GM23338 (cell line): ENCODE measurements at regions not wholly inside any gene's neighbourhood (a gene's known extent, or its start where the extent isn't known, plus 50 kb on each side); places are given as distances from the start of the nearest gene placed in this dataset.

Experiments used
- ATAC-seq: fragments of 200-7000 bp; cut with Tn5 transposase; 3 replicates; pipeline ENCODE4 v1.9.1; 2020
- DNase-seq: peaks from one replicate; pipeline ENCODE4 v3.0.0-alpha.2; 2015; ENCODE audit warnings: low spot score
- H2AFZ ChIP-seq: fragments of 200-600 bp; sonication (generic); 2 replicates; pipeline ENCODE4 v1.8.0; 2016; ENCODE audit warnings: antibody characterized with exemption, mild to moderate bottlenecking, moderate library complexity
- H3F3A ChIP-seq: fragments of 200-600 bp; sonication (generic); replicated peaks from 2 replicates; pipeline ENCODE4 v1.8.0; 2017; ENCODE audit warnings: antibody characterized with exemption, mixed run types, low read depth
- H3K27ac ChIP-seq: fragments of 200-600 bp; sonication (generic); 2 replicates; pipeline ENCODE4 v1.6.1; 2016; ENCODE audit warnings: low read depth
- H3K27me3 ChIP-seq: fragments of 200-600 bp; sonication (generic); 2 replicates; pipeline ENCODE4 v1.8.0; 2016; ENCODE audit warnings: mild to moderate bottlenecking, mixed run types, moderate library complexity; ENCODE audit not compliant: insufficient read depth
- H3K36me3 ChIP-seq: fragments of 200-600 bp; sonication (generic); 2 replicates; pipeline ENCODE4 v1.8.0; 2016; ENCODE audit warnings: mild to moderate bottlenecking; ENCODE audit not compliant: insufficient read depth
- H3K4me1 ChIP-seq: fragments of 200-600 bp; sonication (generic); 2 replicates; pipeline ENCODE4 v1.8.0; 2016; ENCODE audit warnings: mild to moderate bottlenecking, moderate library complexity; ENCODE audit not compliant: insufficient read depth
- H3K4me2 ChIP-seq: fragments of 200-600 bp; sonication (generic); 2 replicates; pipeline ENCODE4 v1.7.1; 2017; ENCODE audit warnings: mixed run types
- H3K4me3 ChIP-seq: fragments of 200-600 bp; sonication (generic); 2 replicates; pipeline ENCODE4 v1.6.1; 2016; ENCODE audit warnings: mixed run types
- H3K79me2 ChIP-seq: fragments of 200-600 bp; sonication (generic); replicated peaks from 2 replicates; pipeline ENCODE4 v1.8.0; 2017; ENCODE audit warnings: mild to moderate bottlenecking; ENCODE audit not compliant: insufficient read depth
- H3K9me2 ChIP-seq: fragments of 200-600 bp; sonication (generic); 2 replicates; pipeline ENCODE4 v1.8.0; 2017; ENCODE audit not compliant: insufficient read depth
- H4K20me1 ChIP-seq: fragments of 200-600 bp; sonication (generic); replicated peaks from 2 replicates; pipeline ENCODE4 v1.8.0; 2017; ENCODE audit warnings: mild to moderate bottlenecking; ENCODE audit not compliant: insufficient read depth
- H3K27ac Mint-ChIP-seq: 2 replicates; pipeline ENCODE4 v1.8.0; 2020; ENCODE audit warnings: inconsistent platforms, mild to moderate bottlenecking, moderate library complexity, mixed read lengths
- H3K27me3 Mint-ChIP-seq: 3 replicates; pipeline ENCODE4 v1.8.0; 2022; ENCODE audit warnings: low read depth, mild to moderate bottlenecking, moderate library complexity, mixed read lengths, inconsistent platforms; ENCODE audit not compliant: insufficient read depth, poor library complexity
- H3K36me3 Mint-ChIP-seq: 3 replicates; pipeline ENCODE4 v1.8.0; 2021; ENCODE audit warnings: low read depth, mild to moderate bottlenecking, inconsistent platforms, moderate library complexity, mixed read lengths
- H3K4me1 Mint-ChIP-seq: 3 replicates; pipeline ENCODE4 v1.8.0; 2020; ENCODE audit warnings: mild to moderate bottlenecking, inconsistent platforms, mixed read lengths
- H3K4me3 Mint-ChIP-seq: 3 replicates; pipeline ENCODE4 v1.8.0; 2021; ENCODE audit warnings: moderate library complexity, mild to moderate bottlenecking, inconsistent platforms, mixed read lengths
- H3K9me3 Mint-ChIP-seq: 3 replicates; pipeline ENCODE4 v1.8.0; 2020; ENCODE audit warnings: moderate library complexity, mild to moderate bottlenecking, inconsistent platforms, mixed read lengths
- CREB1 ChIP-seq: fragments of 250-450 bp; sonication (Bioruptor Pico); IDR thresholded peaks from 2 replicates; pipeline ENCODE4 v1.5.0; 2020; ENCODE audit warnings: low read depth, mild to moderate bottlenecking, moderate library complexity
- EZH2 ChIP-seq: fragments of 200-600 bp; sonication (generic); IDR thresholded peaks from one replicate; pipeline ENCODE4 v1.8.0; 2017; ENCODE audit warnings: antibody characterized with exemption, mild to moderate bottlenecking, low read depth; ENCODE audit not compliant: unreplicated experiment
- EZH2phosphoT487 ChIP-seq: fragments of 200-600 bp; sonication (generic); IDR thresholded peaks from one replicate; pipeline ENCODE4 v1.8.1; 2018; ENCODE audit warnings: antibody characterized with exemption; ENCODE audit not compliant: unreplicated experiment
- NANOG ChIP-seq: IDR thresholded peaks from 2 replicates; pipeline ENCODE4 v1.6.1; 2016; ENCODE audit warnings: antibody characterized with exemption, borderline replicate concordance
- ZNF114 ChIP-seq: fragments of 250-450 bp; sonication (Bioruptor Pico); IDR thresholded peaks from 2 replicates; pipeline ENCODE4 v1.5.0; 2020; ENCODE audit warnings: mild to moderate bottlenecking, moderate library complexity
- ZNF331 ChIP-seq: fragments of 250-450 bp; sonication (Bioruptor Pico); IDR thresholded peaks from 2 replicates; pipeline ENCODE4 v1.5.0; 2020; ENCODE audit warnings: low read depth, mild to moderate bottlenecking, moderate library complexity
- TF ChIP-seq, protein P1 (sequence below): IDR thresholded peaks from one replicate; pipeline ENCODE4 v1.6.1; 2018; ENCODE audit warnings: antibody characterized with exemption; ENCODE audit not compliant: unreplicated experiment
- TF ChIP-seq, protein P2 (sequence below), 2 experiments: fragments of 200-600 bp in 1 of 2; sonication (generic) in 1 of 2; conservative IDR thresholded peaks; 2 replicates each; pipeline versions ENCODE4 v1.5.1 to v1.6.1; 2016 to 2017; ENCODE audit warnings: antibody characterized with exemption in 2 of 2, low read depth in 2 of 2, mild to moderate bottlenecking in 2 of 2, moderate library complexity in 1 of 2

DNA sequence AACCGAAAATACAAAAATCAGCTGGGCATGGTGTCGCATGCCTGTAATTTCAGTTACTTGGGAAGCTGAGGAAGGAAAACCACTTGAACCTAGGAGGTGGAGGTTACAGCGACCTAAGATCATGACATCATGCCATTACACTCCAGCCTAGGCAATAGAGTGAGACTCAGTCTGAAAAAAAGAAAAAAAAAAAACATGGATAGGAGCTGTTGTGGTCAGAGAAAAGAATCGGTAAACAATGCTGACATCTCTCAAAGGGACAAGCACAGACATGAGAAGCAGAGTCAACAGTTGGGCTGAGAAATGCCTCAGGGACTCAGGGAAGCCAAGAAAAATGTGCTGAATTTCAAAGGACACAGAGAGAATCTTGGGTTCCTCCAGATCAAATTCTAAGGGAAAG lies 236.9 kb upstream of the USP9Y start:
- Mint-ChIP-seq H3K4me3 (no peak overlapping the region), H3K27ac (no peak overlapping the region), H3K36me3 (no peaks in the 10 kb centered on the region; the same call in 2 of the 3 replicates), H3K9me3 (peaks cover 40% of the 10 kb centered on the region), H3K4me1 (no peaks in the 10 kb centered on the region), H3K27me3 (peaks cover 2% of the 10 kb centered on the region)
- H3K27ac ChIP-seq, result no peak overlapping the region
- H3K4me3 ChIP-seq, result no peak overlapping the region
- no peaks in the 10 kb centered on the region for H3K9me2 ChIP-seq
- DNase-seq (no peak), ATAC-seq (no peak)
- no peaks in the 10 kb centered on the region for H3K79me2 ChIP-seq
- H4K20me1 ChIP-seq, result no peaks in the 10 kb centered on the region
- no peak for TF ChIP-seq NANOG
- no peak overlapping the region for H3K4me2 ChIP-seq
- no peaks in the 10 kb centered on the region for H3K4me1 ChIP-seq
- no peak overlapping the region for H2AFZ ChIP-seq
- no peaks in the 10 kb centered on the region for H3K27me3 ChIP-seq
- H3K36me3 ChIP-seq, result no peaks in the 10 kb centered on the region
- H3F3A ChIP-seq, result no peaks in the 10 kb centered on the region

DNA sequence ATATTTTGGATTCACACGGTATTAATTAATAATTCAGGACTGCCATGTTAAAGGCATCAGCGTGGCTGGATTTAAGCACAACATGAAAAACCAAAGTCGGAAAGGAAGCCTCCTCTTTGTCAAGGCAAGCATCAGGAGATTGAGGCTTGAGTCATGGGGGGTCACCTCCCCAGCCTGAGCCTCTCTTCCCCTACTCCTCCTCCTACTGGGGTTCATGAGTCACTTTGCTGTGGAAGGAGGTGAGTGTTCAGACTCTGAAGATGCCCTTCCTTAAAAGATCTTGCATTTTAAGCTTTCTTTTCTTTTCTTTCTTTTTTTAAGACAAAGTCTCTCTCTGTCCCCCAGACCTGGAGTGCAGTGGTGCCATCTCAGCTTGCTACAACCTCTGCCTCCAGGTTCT lies 235.3 kb upstream of the USP9Y start:
- no peak for DNase-seq
- TF ChIP-seq EZH2 (no peak), EZH2phosphoT487 (no peak), ZNF331 (no peak), NANOG (no peak), CREB1 (CRISPR knock-in tag) (no peak), ZNF114 (CRISPR knock-in tag) (no peak)
- TF ChIP-seq, protein P1, sequence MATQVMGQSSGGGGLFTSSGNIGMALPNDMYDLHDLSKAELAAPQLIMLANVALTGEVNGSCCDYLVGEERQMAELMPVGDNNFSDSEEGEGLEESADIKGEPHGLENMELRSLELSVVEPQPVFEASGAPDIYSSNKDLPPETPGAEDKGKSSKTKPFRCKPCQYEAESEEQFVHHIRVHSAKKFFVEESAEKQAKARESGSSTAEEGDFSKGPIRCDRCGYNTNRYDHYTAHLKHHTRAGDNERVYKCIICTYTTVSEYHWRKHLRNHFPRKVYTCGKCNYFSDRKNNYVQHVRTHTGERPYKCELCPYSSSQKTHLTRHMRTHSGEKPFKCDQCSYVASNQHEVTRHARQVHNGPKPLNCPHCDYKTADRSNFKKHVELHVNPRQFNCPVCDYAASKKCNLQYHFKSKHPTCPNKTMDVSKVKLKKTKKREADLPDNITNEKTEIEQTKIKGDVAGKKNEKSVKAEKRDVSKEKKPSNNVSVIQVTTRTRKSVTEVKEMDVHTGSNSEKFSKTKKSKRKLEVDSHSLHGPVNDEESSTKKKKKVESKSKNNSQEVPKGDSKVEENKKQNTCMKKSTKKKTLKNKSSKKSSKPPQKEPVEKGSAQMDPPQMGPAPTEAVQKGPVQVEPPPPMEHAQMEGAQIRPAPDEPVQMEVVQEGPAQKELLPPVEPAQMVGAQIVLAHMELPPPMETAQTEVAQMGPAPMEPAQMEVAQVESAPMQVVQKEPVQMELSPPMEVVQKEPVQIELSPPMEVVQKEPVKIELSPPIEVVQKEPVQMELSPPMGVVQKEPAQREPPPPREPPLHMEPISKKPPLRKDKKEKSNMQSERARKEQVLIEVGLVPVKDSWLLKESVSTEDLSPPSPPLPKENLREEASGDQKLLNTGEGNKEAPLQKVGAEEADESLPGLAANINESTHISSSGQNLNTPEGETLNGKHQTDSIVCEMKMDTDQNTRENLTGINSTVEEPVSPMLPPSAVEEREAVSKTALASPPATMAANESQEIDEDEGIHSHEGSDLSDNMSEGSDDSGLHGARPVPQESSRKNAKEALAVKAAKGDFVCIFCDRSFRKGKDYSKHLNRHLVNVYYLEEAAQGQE, result no peak
- TF ChIP-seq, protein P2, sequence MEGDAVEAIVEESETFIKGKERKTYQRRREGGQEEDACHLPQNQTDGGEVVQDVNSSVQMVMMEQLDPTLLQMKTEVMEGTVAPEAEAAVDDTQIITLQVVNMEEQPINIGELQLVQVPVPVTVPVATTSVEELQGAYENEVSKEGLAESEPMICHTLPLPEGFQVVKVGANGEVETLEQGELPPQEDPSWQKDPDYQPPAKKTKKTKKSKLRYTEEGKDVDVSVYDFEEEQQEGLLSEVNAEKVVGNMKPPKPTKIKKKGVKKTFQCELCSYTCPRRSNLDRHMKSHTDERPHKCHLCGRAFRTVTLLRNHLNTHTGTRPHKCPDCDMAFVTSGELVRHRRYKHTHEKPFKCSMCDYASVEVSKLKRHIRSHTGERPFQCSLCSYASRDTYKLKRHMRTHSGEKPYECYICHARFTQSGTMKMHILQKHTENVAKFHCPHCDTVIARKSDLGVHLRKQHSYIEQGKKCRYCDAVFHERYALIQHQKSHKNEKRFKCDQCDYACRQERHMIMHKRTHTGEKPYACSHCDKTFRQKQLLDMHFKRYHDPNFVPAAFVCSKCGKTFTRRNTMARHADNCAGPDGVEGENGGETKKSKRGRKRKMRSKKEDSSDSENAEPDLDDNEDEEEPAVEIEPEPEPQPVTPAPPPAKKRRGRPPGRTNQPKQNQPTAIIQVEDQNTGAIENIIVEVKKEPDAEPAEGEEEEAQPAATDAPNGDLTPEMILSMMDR (conservative IDR thresholded peaks at IDR 0.05; ENCODE audit: low read depth in 2 of 2), result no peak
- Mint-ChIP-seq H3K27ac (no peak overlapping the region), H3K27me3 (peaks cover 3% of the 10 kb centered on the region), H3K36me3 (no peaks in the 10 kb centered on the region; the same call in 2 of the 3 replicates), H3K4me3 (no peak overlapping the region), H3K4me1 (no peaks in the 10 kb centered on the region), H3K9me3 (peaks cover 43% of the 10 kb centered on the region)
- H3K4me3 ChIP-seq, result no peak overlapping the region
- H3F3A ChIP-seq, result no peaks in the 10 kb centered on the region
- ATAC-seq, result no peak
- H2AFZ ChIP-seq, result no peak overlapping the region
- no peaks in the 10 kb centered on the region for H3K36me3 ChIP-seq
- no peaks in the 10 kb centered on the region for H3K4me1 ChIP-seq
- no peaks in the 10 kb centered on the region for H4K20me1 ChIP-seq
- H3K27me3 ChIP-seq, result no peaks in the 10 kb centered on the region
- H3K9me2 ChIP-seq, result no peaks in the 10 kb centered on the region
- no peak overlapping the region for H3K27ac ChIP-seq
- H3K4me2 ChIP-seq, result no peak overlapping the region
- H3K79me2 ChIP-seq, result no peaks in the 10 kb centered on the region
